Loucy (cell line): ENCODE measurements at regions not wholly inside any gene's neighbourhood (a gene's known extent, or its start where the extent isn't known, plus 50 kb on each side); places are given as distances from the start of the nearest gene placed in this dataset.

Experiments used
- CTCF ChIP-seq: fragments of 200-600 bp; sonication (generic); conservative IDR thresholded peaks from 2 replicates; pipeline ENCODE4 v1.5.1; 2014; ENCODE audit warnings: mild to moderate bottlenecking, antibody characterized with exemption, low read length
- EZH2phosphoT487 ChIP-seq: fragments of 200-600 bp; IDR thresholded peaks from 2 replicates; pipeline ENCODE4 v1.6.1; 2018; ENCODE audit warnings: antibody characterized with exemption, mild to moderate bottlenecking, moderate library complexity, borderline replicate concordance

- TF ChIP-seq EZH2phosphoT487, result no peak
- 0 out of 2 replicates have a peak, but pooled peaks have one; percentile 15 for TF ChIP-seq CTCF
These were observed 272.3 kb upstream of the PLPP4 start for GRCh38 chr10:120184547-120185337.
